ENCODE measurements at regions not wholly inside any gene's neighbourhood (a gene's known extent, or its start where the extent isn't known, plus 50 kb on each side); places are given as distances from the start of the nearest gene placed in this dataset.

GRCh38 chr4:72924814-72925213 lies 144.7 kb downstream of the COX18 start:
- H3K4me3 Mint-ChIP-seq, result no peak overlapping the region
- no peaks in the 10 kb centered on the region for H3K27me3 Mint-ChIP-seq
- no peak overlapping the region for H3K27ac Mint-ChIP-seq
- TF ChIP-seq, protein P1, sequence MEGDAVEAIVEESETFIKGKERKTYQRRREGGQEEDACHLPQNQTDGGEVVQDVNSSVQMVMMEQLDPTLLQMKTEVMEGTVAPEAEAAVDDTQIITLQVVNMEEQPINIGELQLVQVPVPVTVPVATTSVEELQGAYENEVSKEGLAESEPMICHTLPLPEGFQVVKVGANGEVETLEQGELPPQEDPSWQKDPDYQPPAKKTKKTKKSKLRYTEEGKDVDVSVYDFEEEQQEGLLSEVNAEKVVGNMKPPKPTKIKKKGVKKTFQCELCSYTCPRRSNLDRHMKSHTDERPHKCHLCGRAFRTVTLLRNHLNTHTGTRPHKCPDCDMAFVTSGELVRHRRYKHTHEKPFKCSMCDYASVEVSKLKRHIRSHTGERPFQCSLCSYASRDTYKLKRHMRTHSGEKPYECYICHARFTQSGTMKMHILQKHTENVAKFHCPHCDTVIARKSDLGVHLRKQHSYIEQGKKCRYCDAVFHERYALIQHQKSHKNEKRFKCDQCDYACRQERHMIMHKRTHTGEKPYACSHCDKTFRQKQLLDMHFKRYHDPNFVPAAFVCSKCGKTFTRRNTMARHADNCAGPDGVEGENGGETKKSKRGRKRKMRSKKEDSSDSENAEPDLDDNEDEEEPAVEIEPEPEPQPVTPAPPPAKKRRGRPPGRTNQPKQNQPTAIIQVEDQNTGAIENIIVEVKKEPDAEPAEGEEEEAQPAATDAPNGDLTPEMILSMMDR (conservative IDR thresholded peaks at IDR 0.05), result no peak
- H3K9me3 Mint-ChIP-seq, result peaks cover 8% of the 10 kb centered on the region
- DNase-seq (ENCODE audit: extremely low spot score, unreplicated experiment), result no peak
- no peaks in the 10 kb centered on the region for H3K4me1 Mint-ChIP-seq (ENCODE audit: unreplicated experiment)
- H3K36me3 Mint-ChIP-seq, result no peaks in the 10 kb centered on the region

DNA sequence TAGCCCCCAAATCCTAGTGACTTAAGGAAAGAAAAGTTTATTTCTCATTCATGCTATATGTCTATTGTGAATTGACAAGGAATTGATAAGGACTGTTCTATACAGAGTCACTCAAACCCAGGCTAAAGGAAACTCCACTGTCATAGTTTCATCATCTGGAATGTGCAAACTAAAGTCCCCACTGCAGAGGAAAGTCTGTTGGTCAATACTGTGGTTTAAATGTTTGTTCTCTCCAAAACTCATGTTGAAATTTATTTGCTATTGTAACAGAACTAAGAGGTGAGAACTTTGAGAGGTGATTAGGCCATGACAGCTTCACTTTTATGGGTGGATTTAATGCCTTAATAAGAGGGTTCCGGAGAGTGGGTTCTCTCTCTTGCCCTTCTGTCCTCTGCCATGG lies 149.6 kb downstream of the COX18 start:
- H3K4me1 Mint-ChIP-seq (ENCODE audit: unreplicated experiment), result no peaks in the 10 kb centered on the region
- H3K36me3 Mint-ChIP-seq, result no peaks in the 10 kb centered on the region
- no peaks in the 10 kb centered on the region for H3K27me3 Mint-ChIP-seq
- H3K4me3 Mint-ChIP-seq, result no peak overlapping the region
- TF ChIP-seq, protein P1 (conservative IDR thresholded peaks at IDR 0.05), result no peak
- DNase-seq (ENCODE audit: extremely low spot score, unreplicated experiment), result no peak
- no peak overlapping the region for H3K27ac Mint-ChIP-seq
- no peaks in the 10 kb centered on the region for H3K9me3 Mint-ChIP-seq

DNA sequence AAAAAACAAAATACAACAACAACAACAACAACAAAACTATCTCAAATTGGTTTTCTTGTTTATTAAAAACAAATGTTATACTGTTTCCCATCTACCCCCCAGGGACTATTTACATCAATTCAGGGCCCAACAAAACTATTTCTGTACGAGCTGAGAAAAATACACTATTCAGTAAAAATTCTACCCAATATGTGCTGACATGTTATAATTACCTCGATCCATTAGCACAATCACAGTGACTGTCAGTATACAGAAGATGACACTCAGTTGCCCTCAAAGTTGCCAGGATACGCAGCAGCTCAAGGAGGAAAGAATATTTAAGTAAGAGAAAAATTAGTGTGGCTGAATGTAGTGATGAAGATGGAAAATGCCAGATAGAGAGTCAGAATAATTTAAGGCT lies 150.1 kb downstream of the COX18 start:
- DNase-seq (ENCODE audit: extremely low spot score, unreplicated experiment), result no peak
- no peak overlapping the region for H3K27ac Mint-ChIP-seq
- H3K4me1 Mint-ChIP-seq (ENCODE audit: unreplicated experiment), result no peaks in the 10 kb centered on the region
- H3K4me3 Mint-ChIP-seq, result no peak overlapping the region
- H3K27me3 Mint-ChIP-seq, result no peaks in the 10 kb centered on the region
- TF ChIP-seq, protein P1 (conservative IDR thresholded peaks at IDR 0.05), result no peak
- H3K36me3 Mint-ChIP-seq, result no peaks in the 10 kb centered on the region
- no peaks in the 10 kb centered on the region for H3K9me3 Mint-ChIP-seq

- Mint-ChIP-seq H3K4me3 (no peak overlapping the region), H3K9me3 (no peaks in the 10 kb centered on the region), H3K4me1 (ENCODE audit: unreplicated experiment) (no peaks in the 10 kb centered on the region), H3K36me3 (no peaks in the 10 kb centered on the region), H3K27me3 (no peaks in the 10 kb centered on the region), H3K27ac (no peak overlapping the region)
- DNase-seq (ENCODE audit: extremely low spot score, unreplicated experiment), result no peak
- TF ChIP-seq, protein P1 (conservative IDR thresholded peaks at IDR 0.05), result no peak
These were observed 151.2 kb downstream of the COX18 start for GRCh38 chr4:72918362-72918761.

- DNase-seq (ENCODE audit: extremely low spot score, unreplicated experiment), result no peak
- Mint-ChIP-seq H3K9me3 (no peaks in the 10 kb centered on the region), H3K4me1 (ENCODE audit: unreplicated experiment) (no peaks in the 10 kb centered on the region), H3K4me3 (no peak overlapping the region), H3K27me3 (no peaks in the 10 kb centered on the region), H3K36me3 (no peaks in the 10 kb centered on the region), H3K27ac (no peak overlapping the region)
- TF ChIP-seq, protein P1 (conservative IDR thresholded peaks at IDR 0.05), result no peak
These were observed 158.2 kb downstream of the COX18 start for GRCh38 chr4:72911316-72911715.

- no peak for DNase-seq (ENCODE audit: extremely low spot score, unreplicated experiment)
- no peaks in the 10 kb centered on the region for H3K27me3 Mint-ChIP-seq
These were observed 160.1 kb downstream of the COX18 start for GRCh38 chr4:72909461-72909860.

More at GRCh38 chr4:72909461-72909860, 160.1 kb downstream of the COX18 start:
- Mint-ChIP-seq H3K27ac (no peak overlapping the region), H3K9me3 (peaks cover 4% of the 10 kb centered on the region), H3K4me1 (ENCODE audit: unreplicated experiment) (no peaks in the 10 kb centered on the region), H3K36me3 (no peaks in the 10 kb centered on the region), H3K4me3 (no peak overlapping the region)
- TF ChIP-seq, protein P1 (conservative IDR thresholded peaks at IDR 0.05), result peak; percentile 50
